GM19395 (cell line): ENCODE measurements at regions not wholly inside any gene's neighbourhood (a gene's known extent, or its start where the extent isn't known, plus 50 kb on each side); places are given as distances from the start of the nearest gene placed in this dataset.

Experiments
- ATAC-seq: cut with Tn5 transposase; IDR thresholded peaks from one replicate; pipeline ENCODE4 v1.9.1; 2021; ENCODE audit warnings: mild to moderate bottlenecking, moderate library complexity; ENCODE audit not compliant: unreplicated experiment

DNA sequence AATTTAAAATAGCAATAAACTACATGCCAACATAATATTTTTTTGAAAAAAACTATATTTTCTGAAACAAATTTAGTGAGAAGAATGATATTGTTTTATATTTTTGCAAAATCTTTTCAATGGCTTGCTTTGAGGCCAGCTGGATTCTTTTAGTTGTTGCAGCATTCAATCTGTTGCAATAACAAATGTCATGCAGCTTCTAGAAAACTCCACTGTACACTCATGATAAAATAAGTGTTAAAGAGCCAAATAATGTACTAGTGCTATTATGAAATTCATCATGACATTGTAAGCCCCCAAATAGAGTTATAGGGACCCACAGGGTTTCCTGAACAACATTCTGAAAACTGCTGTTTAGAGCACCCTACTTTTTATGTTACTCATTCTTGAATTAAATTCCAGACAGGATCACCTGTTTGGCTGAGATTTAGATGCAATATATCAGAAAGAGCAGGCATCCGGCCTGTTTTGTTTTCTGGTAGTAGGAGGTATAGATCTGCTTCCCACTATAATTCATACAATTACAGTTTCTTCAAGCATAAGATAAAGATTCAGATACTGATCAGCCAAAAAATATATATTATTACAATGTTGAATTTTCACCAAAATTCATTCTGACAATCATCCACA, 703.0 kb upstream of the ZNF385D start:
- no peak for ATAC-seq

DNA sequence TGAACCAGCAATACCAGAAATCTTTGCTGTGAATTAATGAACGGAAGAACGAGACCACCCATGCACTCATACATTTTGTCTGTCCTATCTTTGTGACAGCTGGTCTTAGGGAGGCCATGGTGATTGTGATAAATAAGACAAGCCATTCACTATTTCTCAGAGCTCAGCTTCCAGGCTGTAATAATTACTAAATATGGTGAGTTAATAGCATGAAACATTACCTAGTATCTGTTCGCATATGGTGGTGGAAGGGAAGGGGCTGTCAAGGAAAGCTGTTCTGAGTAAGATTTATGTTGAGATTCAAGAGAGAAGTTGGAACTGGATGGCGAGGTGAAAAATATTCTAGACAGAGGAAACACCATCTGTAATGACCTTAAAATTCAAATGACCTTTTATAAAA, 719.0 kb upstream of the ZNF385D start:
- no peak for ATAC-seq

DNA sequence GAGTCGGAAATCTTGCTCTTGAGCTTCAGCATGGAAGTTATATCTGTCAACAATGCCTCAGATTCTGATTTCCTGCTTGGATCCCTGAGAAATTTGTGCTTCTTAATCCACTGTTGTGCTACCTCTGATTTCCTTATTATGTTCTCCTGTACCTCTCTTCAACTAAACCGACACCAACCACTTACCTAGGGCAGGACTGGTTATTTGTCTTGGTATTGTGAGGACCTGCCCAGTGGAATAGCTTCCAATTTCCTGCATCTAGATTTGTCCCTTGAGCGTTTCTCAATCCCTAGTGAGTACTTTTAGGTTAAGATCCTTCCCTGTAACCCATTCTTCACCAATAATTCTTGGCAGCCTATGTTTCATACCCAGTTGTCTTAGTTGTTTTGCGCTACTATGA, 720.5 kb upstream of the ZNF385D start:
- no peak for ATAC-seq

DNA sequence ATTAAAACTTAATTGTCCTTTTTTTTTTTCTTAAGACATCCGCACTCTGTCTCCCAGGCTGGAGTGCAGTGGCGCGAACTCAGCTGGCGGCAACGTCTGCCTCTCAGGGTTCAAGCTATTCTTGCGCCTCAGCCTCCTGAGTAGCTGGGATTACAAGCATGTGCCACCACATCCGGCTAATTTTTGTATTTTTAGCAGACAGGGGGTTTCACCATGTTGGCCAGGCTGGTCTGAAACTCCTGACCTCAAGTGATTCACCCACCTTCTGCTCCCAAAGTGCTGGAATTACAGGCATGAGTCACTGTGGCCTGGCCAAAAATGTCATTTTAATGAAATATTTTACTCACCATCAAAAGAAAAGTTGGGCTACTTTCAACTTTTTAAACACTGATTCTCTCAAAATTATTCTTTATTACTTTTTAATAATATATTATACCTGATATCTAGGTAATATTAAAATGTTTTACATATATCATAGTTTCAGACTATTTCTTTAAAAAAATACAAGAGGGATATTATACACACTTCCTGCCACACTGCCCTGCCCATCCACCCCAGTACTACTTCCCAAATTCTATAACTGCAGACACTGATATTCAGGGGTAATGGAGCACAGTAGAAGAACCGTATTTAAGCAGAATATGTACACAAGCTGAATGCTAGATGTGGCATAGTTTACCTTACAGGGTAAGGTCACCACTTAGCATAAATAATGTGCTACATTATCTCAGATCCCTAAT, 723.9 kb upstream of the ZNF385D start:
- no peak for ATAC-seq

DNA sequence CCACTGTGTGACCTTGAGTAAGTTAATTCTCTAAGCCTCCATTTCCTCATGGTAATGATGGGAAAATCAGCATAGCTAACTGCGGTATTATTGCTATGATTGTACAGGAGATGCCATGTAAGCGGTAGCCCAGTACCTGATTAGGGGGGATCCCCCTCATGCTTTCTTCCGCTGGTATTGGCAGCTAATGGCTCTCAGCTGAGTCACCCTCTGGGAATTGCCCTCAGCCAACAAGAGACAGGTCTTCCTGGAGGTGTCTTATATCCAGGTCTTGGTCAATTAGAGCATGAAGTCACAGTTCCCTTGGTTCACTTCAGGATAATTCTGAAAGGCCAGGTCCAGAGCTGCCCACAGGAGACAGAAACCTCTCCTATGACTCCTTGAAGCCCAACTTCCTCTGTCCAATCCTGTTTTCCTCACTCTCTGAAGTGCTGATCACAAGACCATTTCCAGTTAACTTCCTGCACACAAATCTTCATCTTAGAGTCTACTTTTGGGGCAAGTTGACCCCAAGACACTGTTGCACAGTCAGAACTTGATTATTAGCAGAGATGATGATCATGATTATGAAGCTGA, 724.7 kb upstream of the ZNF385D start:
- ATAC-seq = no peak

DNA sequence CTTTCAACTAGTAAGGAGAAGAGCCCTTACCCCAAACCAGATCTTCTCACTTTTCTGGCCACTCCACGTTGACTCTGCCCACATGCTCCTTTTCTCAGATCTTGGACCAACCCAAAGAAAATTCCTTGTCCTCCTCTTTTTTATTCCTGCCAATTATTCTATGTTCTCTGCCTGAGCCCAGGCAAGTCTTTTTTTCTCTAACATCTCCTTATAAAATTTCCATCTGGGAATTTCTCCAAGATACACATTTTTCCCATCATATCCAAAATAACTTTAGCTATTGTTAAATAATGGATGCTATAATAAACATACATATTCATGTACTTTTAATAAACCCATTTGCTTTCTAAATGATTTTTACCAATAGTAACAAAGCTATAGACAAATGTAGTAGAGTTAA, 726.0 kb upstream of the ZNF385D start:
- ATAC-seq = no peak

DNA sequence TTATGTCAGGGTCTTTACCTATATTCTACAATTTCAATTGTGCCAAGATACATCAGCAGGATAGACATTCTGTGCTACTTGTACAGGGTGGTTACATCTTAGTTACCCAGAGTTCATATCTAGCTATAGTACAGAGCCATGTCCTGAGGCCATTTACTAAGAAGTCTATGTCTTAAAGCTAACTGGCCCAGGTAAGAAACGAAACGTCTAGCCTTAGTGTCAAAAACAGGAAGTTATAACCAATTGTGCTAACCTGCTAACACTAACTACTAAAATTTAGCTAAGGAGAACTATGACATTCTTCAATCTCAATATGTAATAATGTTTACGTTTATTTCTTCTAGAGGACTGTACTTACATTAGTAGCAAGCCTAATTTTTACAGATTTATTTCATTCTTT, 717.2 kb upstream of the UBE2E2 start:
- ATAC-seq = no peak

DNA sequence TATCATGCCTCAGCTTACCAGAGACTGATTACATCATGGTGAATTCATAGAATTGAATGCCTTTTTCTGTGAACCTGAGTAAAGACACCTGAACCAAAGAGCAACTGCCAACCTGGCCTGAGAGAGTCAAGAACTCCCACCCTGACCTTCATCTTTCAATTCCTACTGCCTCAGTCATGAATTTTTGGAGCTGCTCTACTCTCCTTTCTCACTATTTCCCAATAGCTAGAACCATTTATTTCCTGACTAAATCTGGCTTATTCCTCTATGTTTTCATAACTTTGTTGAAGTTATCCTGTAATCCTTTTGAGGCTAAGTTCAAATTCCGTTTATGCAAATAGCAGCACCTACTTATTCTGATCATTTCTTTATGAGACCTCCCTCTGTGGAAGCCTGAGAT, 712.4 kb upstream of the UBE2E2 start:
- no peak for ATAC-seq

DNA sequence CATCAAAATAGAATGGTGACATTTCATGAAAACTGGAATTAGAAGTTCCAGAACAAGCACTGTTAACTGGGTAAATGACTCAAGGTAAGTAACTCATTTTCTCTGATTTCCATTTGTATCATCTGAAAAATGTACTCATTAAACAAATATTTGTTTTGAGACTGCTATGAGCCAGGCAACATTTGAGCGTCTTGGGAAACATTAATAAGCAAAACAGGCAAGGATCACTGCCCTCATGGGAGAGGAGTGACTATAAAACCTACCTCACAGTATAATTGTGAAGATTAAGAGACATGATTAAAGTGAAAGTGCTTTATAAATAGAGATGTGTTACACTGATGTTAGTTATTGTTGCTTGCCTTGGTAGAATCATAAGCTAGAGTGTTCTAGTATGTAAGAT, 711.8 kb upstream of the UBE2E2 start:
- ATAC-seq = no peak

DNA sequence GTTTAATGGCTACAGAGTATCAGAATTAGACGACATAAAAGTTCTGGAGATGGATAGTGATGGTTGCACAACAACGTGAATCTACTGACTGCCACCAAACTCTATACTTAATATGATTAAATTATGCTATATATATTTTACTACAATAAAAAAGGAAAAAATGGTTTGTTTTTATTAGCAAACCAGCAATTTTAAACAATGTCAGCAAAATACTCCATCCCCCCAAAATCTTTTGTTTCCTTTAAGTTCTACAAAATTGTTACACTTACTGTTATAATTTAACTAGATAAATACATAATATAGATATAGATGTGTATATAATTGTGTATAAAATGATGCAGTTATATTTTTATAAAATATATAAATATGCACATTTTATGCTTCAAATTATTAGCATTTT, 710.8 kb upstream of the UBE2E2 start:
- ATAC-seq = no peak

DNA sequence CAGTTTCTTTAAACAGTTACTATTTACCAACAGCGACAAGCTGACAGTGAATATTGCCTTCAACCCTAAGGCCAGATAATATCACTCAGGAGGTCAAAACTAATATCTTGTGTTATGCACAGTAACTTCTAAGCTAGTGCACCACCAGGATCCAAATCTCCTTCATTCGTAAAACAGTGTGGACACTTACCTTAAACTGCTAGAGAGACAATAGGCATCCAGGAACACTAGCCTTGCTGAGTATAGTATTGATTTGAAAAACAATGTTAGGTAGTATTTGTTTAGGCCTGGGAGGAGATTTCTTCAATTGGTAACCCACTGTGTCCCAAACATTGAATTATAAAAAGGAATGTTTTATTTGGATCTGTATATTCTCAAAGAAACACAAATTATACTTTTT, 707.9 kb upstream of the UBE2E2 start:
- ATAC-seq = no peak

DNA sequence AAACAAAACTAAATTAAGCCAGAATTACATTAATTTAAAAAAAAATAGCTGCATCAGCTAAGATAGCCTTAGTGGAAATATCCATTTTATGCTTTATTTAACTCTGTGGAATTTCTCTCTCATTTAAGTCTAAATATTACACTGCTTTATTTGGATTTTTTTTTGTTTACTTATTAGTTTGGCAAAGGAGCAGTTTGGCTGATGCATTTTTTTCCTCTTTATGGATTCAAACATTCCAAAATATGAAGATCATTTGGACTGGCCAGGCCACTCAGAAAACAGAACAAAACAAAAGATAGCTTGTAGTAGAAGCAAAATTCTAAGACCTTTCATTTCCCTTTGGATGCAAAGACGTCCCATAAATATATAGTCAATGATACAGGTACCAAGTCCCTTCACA, 707.3 kb upstream of the UBE2E2 start:
- no peak for ATAC-seq

DNA sequence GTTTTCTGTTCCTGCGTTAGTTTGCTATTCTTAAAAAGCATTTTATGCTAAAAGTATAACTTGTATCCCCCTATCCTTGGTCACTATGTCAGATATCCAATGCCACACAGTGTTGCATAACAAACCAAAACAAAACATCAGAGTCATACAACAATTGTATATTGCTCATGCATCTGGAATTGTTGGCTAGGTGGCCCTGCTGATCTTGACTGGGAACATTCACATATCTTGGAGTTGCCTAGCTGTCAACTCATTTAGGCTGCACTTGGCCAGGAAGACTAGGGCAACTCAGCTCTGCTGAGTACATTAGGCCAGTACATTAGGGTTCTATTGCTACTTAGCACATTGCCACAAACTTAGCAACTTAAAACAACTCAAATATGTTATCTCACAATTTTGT, 706.5 kb upstream of the UBE2E2 start:
- ATAC-seq = no peak

DNA sequence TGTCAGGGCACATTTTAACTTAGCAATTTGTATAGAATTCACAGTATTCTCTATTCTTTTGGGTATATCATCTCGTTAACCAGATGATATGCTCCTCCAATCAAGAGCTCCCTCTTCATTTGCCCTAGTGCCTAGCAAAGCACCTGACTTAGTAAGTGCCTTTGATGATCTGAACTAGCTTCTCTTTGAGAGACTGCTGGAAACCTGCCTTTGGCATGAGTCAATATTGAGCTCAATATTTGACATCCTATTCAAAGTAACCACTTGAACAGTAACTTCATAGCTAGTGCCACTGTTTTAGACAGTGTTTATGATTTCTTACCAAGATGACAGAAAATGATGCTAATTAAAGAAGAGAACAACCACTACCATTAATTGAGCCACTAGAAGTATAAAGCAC, 696.3 kb upstream of the UBE2E2 start:
- no peak for ATAC-seq

DNA sequence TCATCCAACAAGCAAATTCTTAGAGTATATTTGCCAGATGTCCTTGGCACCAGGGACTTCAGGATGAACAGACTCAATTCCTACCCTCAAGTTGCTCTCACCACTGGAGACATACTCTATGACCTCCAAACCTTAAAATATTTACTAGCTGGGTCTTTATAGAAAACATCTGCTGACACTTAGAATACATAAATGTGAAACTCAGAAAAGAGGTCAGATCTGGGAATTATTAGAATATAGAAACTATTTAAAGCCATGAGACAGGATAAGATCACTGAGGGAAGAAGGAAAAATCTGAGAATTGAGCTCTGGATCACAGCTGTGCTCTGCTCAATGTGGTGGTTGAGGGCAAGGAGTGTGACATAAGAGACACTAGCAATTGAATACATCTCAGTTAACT, 695.4 kb upstream of the UBE2E2 start:
- ATAC-seq = no peak

DNA sequence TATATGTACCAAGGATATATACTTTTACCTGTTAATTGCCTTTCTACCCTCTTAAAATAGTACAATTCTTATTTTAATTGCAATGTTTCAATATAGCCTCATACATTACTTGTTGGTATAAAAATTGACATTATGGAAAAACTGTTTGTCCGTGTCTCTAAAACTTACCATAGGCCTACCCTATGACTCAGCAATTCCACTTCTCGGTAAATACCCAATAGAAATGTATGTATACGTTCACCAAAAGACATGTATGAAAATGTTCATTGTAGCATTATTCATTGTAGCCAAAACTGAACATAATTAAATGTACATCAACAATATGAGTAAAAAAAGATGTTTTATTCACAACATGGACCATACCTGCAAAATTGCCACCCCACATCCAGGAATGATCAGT, 679.2 kb upstream of the UBE2E2 start:
- no peak for ATAC-seq

DNA sequence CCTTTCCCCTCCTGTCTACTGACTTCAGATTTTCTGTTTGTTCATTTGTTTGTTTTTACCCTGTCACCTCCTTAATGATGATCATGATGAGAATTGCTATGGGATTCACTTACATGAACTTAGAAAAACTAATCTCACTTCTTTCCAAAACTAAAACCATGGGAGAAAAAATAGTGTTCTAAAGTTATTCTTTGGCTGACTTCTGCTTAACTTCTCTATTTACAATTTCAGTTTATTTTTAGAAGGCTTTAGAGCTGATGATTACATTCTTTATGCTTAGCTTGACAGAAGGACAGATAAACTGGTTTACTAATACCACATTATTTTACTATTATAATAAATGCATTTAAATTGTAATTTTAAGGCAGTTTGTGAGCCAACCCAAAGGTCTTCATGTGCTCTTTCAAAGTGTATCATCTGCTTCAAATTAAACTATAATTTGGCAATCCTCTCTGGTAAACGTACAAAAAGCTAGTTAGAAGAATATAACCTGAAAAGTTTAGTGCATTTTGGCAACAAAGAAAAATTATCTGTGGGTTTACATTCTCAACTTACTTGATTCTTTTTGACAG, 676.8 kb upstream of the UBE2E2 start:
- ATAC-seq = no peak

DNA sequence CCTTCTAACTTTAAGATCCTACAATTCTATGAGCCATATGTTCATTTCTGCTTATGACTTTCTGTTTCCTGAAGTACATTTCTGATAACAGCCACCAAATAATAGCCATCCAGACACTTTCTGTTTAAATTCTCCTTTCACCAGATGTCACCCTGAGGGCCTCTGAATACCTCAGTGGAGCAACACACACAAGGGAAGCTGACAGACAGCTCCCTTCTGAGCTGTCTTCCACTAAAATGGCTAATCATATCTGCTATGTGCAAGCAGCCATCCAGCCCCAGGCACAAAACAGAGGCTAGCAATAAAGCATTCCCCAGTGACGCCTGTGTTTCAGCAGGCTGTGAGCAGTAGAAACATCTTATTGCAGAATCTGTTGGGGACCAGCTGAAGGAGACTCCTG, 666.6 kb upstream of the UBE2E2 start:
- no peak for ATAC-seq

DNA sequence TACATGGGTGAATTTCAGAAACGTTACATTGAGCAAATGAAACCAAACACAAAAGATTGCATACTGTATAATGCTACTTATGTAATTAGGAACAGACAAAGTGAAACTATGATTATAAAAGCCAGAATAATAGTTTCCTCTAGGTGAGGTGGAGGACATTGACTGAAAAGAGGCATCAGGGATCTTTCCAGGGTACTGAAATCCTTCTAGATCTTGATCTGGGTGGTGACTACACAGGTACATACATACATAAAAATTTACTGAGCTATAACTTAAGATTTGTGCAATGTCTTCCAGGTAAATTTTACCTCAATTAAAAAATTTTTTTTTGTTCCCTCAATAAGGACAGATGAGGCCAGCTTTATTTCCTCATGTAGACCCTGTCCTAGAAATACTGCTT, 665.6 kb upstream of the UBE2E2 start:
- ATAC-seq = no peak

DNA sequence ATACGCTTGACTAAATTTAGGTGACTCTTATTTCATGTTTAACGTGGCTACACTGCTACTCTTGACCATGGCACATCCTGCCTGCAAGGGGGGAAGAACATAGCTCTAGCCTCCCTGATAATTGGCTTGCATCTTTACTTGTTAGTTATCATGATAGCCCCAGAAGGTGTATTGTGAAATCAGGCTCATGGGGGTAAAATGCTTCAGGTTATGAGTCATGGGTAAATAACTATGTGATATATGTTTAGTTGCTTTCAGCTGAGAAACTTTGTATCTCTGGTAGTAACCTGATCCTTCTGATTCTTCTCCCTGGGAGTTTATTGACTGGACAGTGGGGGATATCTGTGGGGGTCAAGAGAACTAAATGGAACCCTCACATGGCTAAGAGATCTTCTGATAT, 660.8 kb upstream of the UBE2E2 start:
- no peak for ATAC-seq

DNA sequence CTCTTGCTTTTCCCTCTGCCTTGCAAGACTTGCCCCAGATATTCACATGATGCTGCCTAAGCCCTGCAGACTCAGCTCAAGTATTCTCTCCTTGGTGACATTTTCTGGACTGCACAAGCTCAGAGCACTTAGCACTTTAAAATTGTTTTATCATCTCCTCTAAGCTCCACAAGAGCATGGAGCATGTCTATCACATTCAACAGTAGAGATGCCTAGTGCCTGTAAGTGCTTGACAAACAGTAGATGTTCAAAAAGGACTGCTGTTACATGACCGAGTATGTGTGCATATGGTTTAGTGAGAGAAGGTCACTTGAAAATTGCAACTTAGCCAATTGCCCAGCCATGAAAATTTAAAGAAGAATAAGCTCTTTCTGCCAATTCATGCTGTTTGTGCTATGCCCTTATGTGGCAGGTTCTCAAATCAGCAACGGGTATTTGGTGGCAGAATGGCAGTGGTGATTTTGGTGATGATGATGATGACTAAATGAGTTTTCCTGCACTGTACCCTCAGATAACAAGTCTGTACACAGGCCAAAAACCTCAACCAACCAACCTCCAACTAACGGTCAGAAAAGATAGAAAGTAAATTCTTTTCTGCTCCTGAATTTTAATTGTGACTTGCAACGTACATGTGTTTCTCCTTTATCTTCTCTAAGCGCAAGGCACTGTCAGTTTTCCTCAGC, 647.2 kb upstream of the UBE2E2 start:
- no peak for ATAC-seq

DNA sequence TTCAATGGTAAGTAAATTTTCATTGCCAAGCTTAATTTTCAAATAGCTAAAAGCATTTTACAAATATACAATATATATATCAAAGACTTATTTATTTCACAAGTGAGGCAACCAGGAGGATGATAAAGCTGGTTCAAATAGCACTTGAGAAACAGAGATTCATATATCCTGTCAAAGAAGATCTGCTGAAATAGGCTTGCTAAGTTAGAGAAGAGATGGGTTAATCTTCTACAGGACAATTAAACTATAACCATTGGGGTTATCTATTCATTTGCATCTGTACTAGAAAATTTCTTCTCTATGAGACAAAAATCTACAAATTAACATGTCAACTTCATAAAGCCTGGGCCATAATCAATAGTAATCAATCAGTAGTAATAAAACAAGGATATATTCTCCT, 637.7 kb upstream of the UBE2E2 start:
- no peak for ATAC-seq
